WTC11 (cell line): ENCODE measurements at regions not wholly inside any gene's neighbourhood (a gene's known extent, or its start where the extent isn't known, plus 50 kb on each side); places are given as distances from the start of the nearest gene placed in this dataset.

Experiments
- ATAC-seq: fragments of 200-7000 bp; cut with Tn5 transposase; 2 replicates; pipeline ENCODE4 v1.10.0; 2021; ENCODE audit warnings: mild to moderate bottlenecking, moderate library complexity
- CTCF ChIA-PET: fragments of 300-600 bp; sonication (Branson Sonifier 250); formaldehyde crosslinking; loops from one replicate; lab custom pipeline; 2021; ENCODE audit warnings: antibody characterized with exemption; lab: Charles Lee
- POLR2A ChIA-PET: fragments of 350-600 bp; sonication (Branson Sonifier 250); formaldehyde crosslinking; loops from one replicate; lab custom pipeline; 2021; ENCODE audit warnings: antibody characterized with exemption; lab: Charles Lee
- DNase-seq: peaks from one replicate; pipeline ENCODE4 v3.0.0; 2021; ENCODE audit warnings: low spot score
- H3K27ac Mint-ChIP-seq: 2 replicates; pipeline ENCODE4 v1.8.0; 2021; ENCODE audit warnings: mixed read lengths
- H3K27me3 Mint-ChIP-seq: 2 replicates; pipeline ENCODE4 v1.8.0; 2021; ENCODE audit warnings: low read depth, mild to moderate bottlenecking, moderate library complexity, mixed read lengths
- H3K36me3 Mint-ChIP-seq: 2 replicates; pipeline ENCODE4 v1.8.0; 2021; ENCODE audit warnings: mixed read lengths
- H3K4me1 Mint-ChIP-seq: 2 replicates; pipeline ENCODE4 v1.8.0; 2022; ENCODE audit warnings: mixed read lengths
- H3K4me3 Mint-ChIP-seq: 2 replicates; pipeline ENCODE4 v1.8.0; 2021; ENCODE audit warnings: mild to moderate bottlenecking, moderate library complexity, mixed read lengths
- H3K9me3 Mint-ChIP-seq: 2 replicates; pipeline ENCODE4 v1.8.0; 2021; ENCODE audit warnings: mixed read lengths
- ATF1 ChIP-seq: sonication (generic); formaldehyde crosslinking; IDR thresholded peaks from 2 replicates; pipeline ENCODE4 v1.8.1; 2023; ENCODE audit warnings: mild to moderate bottlenecking, moderate library complexity, missing genetic modification reagents
- GTF2I ChIP-seq: fragments of 250-450 bp; sonication (Bioruptor Pico); conservative IDR thresholded peaks from 2 replicates; pipeline ENCODE4 v1.4.0; 2021; ENCODE audit warnings: mild to moderate bottlenecking
- JUN ChIP-seq: sonication (generic); formaldehyde crosslinking; IDR thresholded peaks from 2 replicates; pipeline ENCODE4 v1.8.0; 2023; ENCODE audit warnings: mild to moderate bottlenecking, missing genetic modification reagents
- MAX ChIP-seq: sonication (generic); formaldehyde crosslinking; IDR thresholded peaks from 2 replicates; pipeline ENCODE4 v1.8.0; 2022; ENCODE audit warnings: mild to moderate bottlenecking, missing genetic modification reagents
- MXD4 ChIP-seq: fragments of 250-450 bp; sonication (Bioruptor Pico); IDR thresholded peaks from 2 replicates; pipeline ENCODE4 v1.8.0; 2021; ENCODE audit warnings: mild to moderate bottlenecking, moderate library complexity, borderline replicate concordance
- NR1H2 ChIP-seq: sonication (generic); formaldehyde crosslinking; IDR thresholded peaks from 2 replicates; pipeline ENCODE4 v1.9.0; 2021; ENCODE audit warnings: mild to moderate bottlenecking, moderate library complexity, missing genetic modification reagents
- NR3C1 ChIP-seq: sonication (generic); formaldehyde crosslinking; conservative IDR thresholded peaks from 2 replicates; pipeline ENCODE4 v1.8.1; 2023; ENCODE audit warnings: low read depth, mild to moderate bottlenecking, missing genetic modification reagents
- SMAD4 ChIP-seq: sonication (generic); formaldehyde crosslinking; IDR thresholded peaks from 2 replicates; pipeline ENCODE4 v1.8.0; 2022; ENCODE audit warnings: mild to moderate bottlenecking, missing genetic modification reagents
- TCF7 ChIP-seq: sonication (generic); formaldehyde crosslinking; IDR thresholded peaks from 2 replicates; pipeline ENCODE4 v1.8.0; 2022; ENCODE audit warnings: mild to moderate bottlenecking, low read depth, missing genetic modification reagents, moderate library complexity
- USF1 ChIP-seq: sonication (generic); formaldehyde crosslinking; IDR thresholded peaks from 2 replicates; pipeline ENCODE4 v1.8.0; 2022; ENCODE audit warnings: mild to moderate bottlenecking, missing genetic modification reagents
- ZBTB43 ChIP-seq: sonication (generic); formaldehyde crosslinking; IDR thresholded peaks from 2 replicates; pipeline ENCODE4 v1.8.1; 2023; ENCODE audit warnings: mild to moderate bottlenecking, missing genetic modification reagents
- ZNF138 ChIP-seq: sonication (generic); formaldehyde crosslinking; conservative IDR thresholded peaks from 2 replicates; pipeline ENCODE4 v1.8.1; 2022; ENCODE audit warnings: mild to moderate bottlenecking, moderate library complexity, missing genetic modification reagents
- ZNF263 ChIP-seq: sonication (generic); formaldehyde crosslinking; IDR thresholded peaks from 2 replicates; pipeline ENCODE4 v1.8.1; 2022; ENCODE audit warnings: low read depth, mild to moderate bottlenecking, moderate library complexity, missing genetic modification reagents
- ZNF416 ChIP-seq: fragments of 250-450 bp; sonication (Bioruptor Pico); IDR thresholded peaks from 2 replicates; pipeline ENCODE4 v1.9.0; 2021; ENCODE audit warnings: mild to moderate bottlenecking, inconsistent platforms
- ZNF532 ChIP-seq: fragments of 250-450 bp; sonication (Bioruptor Pico); IDR thresholded peaks from 2 replicates; pipeline ENCODE4 v1.9.0; 2021; ENCODE audit warnings: mild to moderate bottlenecking, borderline replicate concordance
- TF ChIP-seq, protein P1 (sequence below): sonication (generic); formaldehyde crosslinking; IDR thresholded peaks from 2 replicates; pipeline ENCODE4 v1.8.1; 2023; ENCODE audit warnings: mild to moderate bottlenecking, missing genetic modification reagents, moderate library complexity
- TF ChIP-seq, protein P2 (sequence below): sonication (generic); formaldehyde crosslinking; IDR thresholded peaks from 2 replicates; pipeline ENCODE4 v1.8.0; 2022; ENCODE audit warnings: missing genetic modification reagents
- TF ChIP-seq, protein P3 (sequence below): sonication (generic); formaldehyde crosslinking; IDR thresholded peaks from 2 replicates; pipeline ENCODE4 v1.8.1; 2023; ENCODE audit warnings: mild to moderate bottlenecking, missing genetic modification reagents, borderline replicate concordance

DNA sequence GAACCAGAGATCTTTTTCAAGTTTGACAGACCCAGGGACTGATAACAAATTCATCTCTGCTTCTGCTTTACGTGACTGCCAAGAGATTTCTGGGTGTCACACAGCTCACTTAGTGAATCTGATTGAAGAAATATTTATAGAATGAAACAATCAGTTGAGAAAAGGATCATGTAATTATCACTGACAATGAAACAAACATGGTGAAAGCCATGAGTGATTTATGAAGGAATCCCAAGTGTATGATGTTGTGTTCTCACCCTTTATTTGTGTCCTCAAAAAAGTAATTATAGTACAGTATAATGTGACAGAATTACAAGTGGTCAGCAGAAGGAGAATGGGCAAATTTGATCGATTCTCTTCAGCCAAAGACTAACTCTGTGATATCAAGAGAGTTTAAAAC lies 177.3 kb downstream of the BMP4 start (continued):
- TF ChIP-seq ATF1 (no peak), ZNF138 (CRISPR knock-in tag) (no peak), ZNF532 (no peak), ZNF416 (CRISPR knock-in tag) (no peak), TCF7 (CRISPR knock-in tag) (no peak), JUN (no peak), NR3C1 (no peak), SMAD4 (CRISPR knock-in tag) (no peak), MAX (CRISPR knock-in tag) (no peak)

DNA sequence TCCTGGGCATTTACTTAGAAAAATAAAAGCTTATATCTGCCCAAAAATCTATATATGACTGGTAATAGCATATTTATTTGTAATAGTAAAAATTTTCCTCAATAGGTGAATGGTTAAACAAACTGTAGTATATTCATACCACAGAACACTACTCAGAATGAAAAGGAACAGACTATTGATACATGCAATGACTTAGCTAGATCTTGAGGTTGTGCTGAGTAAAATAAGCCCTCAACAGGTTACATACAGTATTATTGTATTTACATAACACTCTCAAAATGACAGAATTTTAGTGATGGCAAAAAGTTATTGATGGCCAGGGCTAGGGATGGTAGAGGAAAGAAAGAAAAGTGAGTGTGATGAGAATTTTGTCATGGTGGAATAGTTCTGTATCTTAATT lies 178.4 kb downstream of the BMP4 start:
- ATAC-seq, result no peak
- H3K4me3 Mint-ChIP-seq, result no peak overlapping the region
- H3K27ac Mint-ChIP-seq, result no peak overlapping the region
- TF ChIP-seq, protein P1, sequence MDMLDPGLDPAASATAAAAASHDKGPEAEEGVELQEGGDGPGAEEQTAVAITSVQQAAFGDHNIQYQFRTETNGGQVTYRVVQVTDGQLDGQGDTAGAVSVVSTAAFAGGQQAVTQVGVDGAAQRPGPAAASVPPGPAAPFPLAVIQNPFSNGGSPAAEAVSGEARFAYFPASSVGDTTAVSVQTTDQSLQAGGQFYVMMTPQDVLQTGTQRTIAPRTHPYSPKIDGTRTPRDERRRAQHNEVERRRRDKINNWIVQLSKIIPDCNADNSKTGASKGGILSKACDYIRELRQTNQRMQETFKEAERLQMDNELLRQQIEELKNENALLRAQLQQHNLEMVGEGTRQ, result no peak
- TF ChIP-seq ZBTB43 (CRISPR knock-in tag) (no peak), NR1H2 (CRISPR knock-in tag) (no peak)
- no peaks in the 10 kb centered on the region for H3K9me3 Mint-ChIP-seq
- no peaks in the 10 kb centered on the region for H3K36me3 Mint-ChIP-seq
- DNase-seq, result no peak
- POLR2A ChIA-PET, result no interaction called here
- H3K27me3 Mint-ChIP-seq, result no peaks in the 10 kb centered on the region
- CTCF ChIA-PET, result no interaction called here
- no peaks in the 10 kb centered on the region for H3K4me1 Mint-ChIP-seq

- CTCF ChIA-PET, result no interaction called here
- no peak for TF ChIP-seq GTF2I
- TF ChIP-seq USF1, result no peak
- TF ChIP-seq MXD4, result no peak
- TF ChIP-seq, protein P2, sequence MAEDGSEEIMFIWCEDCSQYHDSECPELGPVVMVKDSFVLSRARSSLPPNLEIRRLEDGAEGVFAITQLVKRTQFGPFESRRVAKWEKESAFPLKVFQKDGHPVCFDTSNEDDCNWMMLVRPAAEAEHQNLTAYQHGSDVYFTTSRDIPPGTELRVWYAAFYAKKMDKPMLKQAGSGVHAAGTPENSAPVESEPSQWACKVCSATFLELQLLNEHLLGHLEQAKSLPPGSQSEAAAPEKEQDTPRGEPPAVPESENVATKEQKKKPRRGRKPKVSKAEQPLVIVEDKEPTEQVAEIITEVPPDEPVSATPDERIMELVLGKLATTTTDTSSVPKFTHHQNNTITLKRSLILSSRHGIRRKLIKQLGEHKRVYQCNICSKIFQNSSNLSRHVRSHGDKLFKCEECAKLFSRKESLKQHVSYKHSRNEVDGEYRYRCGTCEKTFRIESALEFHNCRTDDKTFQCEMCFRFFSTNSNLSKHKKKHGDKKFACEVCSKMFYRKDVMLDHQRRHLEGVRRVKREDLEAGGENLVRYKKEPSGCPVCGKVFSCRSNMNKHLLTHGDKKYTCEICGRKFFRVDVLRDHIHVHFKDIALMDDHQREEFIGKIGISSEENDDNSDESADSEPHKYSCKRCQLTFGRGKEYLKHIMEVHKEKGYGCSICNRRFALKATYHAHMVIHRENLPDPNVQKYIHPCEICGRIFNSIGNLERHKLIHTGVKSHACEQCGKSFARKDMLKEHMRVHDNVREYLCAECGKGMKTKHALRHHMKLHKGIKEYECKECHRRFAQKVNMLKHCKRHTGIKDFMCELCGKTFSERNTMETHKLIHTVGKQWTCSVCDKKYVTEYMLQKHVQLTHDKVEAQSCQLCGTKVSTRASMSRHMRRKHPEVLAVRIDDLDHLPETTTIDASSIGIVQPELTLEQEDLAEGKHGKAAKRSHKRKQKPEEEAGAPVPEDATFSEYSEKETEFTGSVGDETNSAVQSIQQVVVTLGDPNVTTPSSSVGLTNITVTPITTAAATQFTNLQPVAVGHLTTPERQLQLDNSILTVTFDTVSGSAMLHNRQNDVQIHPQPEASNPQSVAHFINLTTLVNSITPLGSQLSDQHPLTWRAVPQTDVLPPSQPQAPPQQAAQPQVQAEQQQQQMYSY, result no peak
- TF ChIP-seq ATF1, result no peak
- no peak for TF ChIP-seq ZNF263 (CRISPR knock-in tag)
- TF ChIP-seq, protein P3, sequence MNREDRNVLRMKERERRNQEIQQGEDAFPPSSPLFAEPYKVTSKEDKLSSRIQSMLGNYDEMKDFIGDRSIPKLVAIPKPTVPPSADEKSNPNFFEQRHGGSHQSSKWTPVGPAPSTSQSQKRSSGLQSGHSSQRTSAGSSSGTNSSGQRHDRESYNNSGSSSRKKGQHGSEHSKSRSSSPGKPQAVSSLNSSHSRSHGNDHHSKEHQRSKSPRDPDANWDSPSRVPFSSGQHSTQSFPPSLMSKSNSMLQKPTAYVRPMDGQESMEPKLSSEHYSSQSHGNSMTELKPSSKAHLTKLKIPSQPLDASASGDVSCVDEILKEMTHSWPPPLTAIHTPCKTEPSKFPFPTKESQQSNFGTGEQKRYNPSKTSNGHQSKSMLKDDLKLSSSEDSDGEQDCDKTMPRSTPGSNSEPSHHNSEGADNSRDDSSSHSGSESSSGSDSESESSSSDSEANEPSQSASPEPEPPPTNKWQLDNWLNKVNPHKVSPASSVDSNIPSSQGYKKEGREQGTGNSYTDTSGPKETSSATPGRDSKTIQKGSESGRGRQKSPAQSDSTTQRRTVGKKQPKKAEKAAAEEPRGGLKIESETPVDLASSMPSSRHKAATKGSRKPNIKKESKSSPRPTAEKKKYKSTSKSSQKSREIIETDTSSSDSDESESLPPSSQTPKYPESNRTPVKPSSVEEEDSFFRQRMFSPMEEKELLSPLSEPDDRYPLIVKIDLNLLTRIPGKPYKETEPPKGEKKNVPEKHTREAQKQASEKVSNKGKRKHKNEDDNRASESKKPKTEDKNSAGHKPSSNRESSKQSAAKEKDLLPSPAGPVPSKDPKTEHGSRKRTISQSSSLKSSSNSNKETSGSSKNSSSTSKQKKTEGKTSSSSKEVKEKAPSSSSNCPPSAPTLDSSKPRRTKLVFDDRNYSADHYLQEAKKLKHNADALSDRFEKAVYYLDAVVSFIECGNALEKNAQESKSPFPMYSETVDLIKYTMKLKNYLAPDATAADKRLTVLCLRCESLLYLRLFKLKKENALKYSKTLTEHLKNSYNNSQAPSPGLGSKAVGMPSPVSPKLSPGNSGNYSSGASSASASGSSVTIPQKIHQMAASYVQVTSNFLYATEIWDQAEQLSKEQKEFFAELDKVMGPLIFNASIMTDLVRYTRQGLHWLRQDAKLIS (CRISPR knock-in tag), result no peak
Measured at GRCh38 chr14:53772936-53773335, 183.7 kb downstream of the BMP4 start.

More at GRCh38 chr14:53772936-53773335, 183.7 kb downstream of the BMP4 start:
- no peaks in the 10 kb centered on the region for H3K36me3 Mint-ChIP-seq
- H3K4me3 Mint-ChIP-seq, result no peak overlapping the region
- no peaks in the 10 kb centered on the region for H3K4me1 Mint-ChIP-seq
- ATAC-seq, result no peak
- H3K27ac Mint-ChIP-seq, result no peak overlapping the region
- H3K9me3 Mint-ChIP-seq, result no peaks in the 10 kb centered on the region
- POLR2A ChIA-PET, result no interaction called here
- no peak for DNase-seq
- no peaks in the 10 kb centered on the region for H3K27me3 Mint-ChIP-seq
